Caki2 (cell line): ENCODE measurements at regions not wholly inside any gene's neighbourhood (a gene's known extent, or its start where the extent isn't known, plus 50 kb on each side); places are given as distances from the start of the nearest gene placed in this dataset.
A peak's percentile ranks its signal among the peaks of the same experiment; 100 is the strongest.
"Not testable (repeated sequence)": the region's sequence is repeated elsewhere in the genome, so short reads cannot be mapped to it uniquely, and the experiment has no call there.

Experiments used
- DNase-seq: peaks from one replicate; pipeline ENCODE4 v3.0.0-alpha.2; 2015; ENCODE audit warnings: low read depth
- in situ Hi-C: cut with HindIII; loops from 2 replicates; pipeline ENCODE4 v1.10.0; 2016; ENCODE audit warnings: low sequenced_read_pairs, low pct_unique_long_range_greater_than_20kb, mixed read lengths

DNA sequence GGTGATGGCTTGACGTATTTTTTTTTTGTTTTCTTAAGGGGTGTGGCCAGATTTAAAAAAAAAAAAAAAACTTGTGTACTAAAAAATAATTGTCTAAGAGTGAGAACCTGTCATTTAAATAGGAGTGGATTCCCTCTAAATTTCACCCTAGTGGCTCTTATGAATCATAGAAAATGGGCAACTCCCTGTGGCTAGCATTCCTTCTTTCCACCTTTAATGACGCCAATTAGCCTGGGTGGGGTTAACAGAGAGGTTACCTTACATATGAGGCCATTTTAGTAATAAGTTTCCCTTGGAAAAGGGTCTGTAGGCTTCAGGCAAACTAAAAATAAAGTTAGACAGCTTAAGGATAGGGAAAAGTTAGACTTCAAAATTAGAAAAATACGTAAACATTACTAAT, 223.5 kb upstream of the FAM241A start:
- in situ Hi-C loops, result no loop called here
- no peak for DNase-seq

DNA sequence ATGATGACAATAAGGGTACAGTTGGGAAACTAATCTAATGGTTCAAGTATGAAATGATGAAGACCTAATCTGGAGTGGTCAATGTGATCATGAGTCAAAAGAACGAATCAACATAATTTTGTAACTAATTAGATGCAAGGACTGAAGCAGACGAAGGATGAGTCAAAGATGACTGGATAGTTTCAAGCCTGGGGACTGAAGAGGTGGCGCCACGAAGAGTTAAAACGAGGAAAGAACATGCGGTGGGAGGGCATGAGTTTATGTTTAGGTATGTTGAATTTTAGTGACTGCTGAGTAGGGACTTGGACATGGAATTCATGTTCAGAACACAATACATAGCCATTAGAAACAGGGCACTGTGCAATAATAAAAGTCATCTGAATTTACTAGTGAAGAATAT, 221.5 kb upstream of the FAM241A start:
- in situ Hi-C loops, result no loop called here
- DNase-seq, result no peak

DNA sequence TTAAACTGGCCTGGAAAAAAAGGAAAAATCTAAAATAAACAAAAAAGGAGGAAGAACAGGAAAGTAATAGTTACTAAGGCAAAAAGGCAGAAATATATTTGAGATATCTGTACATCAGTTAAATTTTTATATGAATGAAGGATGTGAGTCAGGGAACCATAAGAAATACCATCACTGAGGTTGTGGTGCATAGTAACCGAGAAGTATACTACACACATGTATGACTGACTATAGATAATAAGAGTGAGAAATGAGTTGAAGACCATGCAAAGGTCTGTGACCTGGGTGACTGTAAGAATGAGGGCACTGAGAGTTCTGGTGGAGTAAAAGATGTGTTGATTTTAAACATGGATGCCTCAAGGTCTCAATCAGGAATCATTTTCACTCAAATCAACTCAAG, 220.6 kb upstream of the FAM241A start:
- DNase-seq, result no peak
- in situ Hi-C loops, result no loop called here

DNA sequence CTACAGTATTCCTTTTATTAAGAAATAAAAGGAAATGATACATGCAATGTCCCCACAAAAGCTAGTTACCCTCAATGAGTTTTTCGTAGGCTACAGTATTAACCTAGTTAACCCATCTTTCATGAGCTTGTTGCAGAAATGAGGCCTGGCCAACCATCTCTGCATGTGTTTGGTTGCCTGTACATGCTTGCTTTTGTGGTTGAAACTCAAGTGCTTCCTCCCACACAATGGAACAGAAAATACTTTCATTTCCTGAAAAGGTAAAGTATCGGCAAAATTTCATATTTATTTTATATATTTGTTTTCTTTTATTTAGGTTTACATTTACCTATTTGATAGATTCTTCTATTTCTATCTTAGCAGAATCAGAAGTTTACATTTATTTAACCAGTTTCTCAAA, 214.6 kb upstream of the FAM241A start:
- DNase-seq, result no peak
- in situ Hi-C loops, result no loop called here

DNA sequence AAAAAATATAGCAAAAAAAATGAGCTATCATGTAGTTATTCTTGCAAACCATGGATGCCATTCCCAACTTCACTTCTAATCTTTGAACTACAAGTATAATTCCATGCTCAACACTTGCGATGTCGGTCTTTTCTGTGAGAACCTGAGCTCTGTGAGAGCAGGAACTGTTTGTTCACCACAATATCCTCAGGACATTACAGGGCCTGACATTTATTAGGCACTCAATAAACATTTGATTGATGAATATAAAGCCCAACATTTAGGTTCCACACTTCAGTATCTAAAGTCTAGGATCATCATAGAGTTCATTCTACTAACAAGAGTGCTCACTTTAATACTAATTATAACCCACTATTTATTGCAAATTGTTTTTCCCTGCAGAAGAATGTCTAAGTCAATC, 211.6 kb upstream of the FAM241A start:
- DNase-seq, result no peak
- in situ Hi-C loops, result no loop called here

DNA sequence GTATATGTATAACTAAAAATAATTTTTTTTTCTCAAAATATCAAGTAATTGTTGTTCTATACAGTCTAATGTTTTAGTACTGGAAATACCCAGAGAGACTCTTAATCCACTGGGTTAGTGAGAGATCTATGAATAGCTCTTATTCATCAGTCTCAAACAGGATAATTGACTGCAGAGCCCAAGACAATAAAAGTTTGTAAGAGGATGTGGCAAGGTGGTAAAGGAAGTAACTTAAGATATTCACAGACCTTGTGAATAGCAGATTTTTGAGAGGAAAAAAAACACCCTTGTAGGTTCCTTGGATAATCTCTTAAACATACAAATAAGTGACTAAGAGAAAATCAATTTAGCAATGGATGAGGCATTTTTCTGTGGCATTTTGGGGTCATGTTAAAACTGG, 210.9 kb upstream of the FAM241A start:
- no peak for DNase-seq
- in situ Hi-C loops, result no loop called here

DNA sequence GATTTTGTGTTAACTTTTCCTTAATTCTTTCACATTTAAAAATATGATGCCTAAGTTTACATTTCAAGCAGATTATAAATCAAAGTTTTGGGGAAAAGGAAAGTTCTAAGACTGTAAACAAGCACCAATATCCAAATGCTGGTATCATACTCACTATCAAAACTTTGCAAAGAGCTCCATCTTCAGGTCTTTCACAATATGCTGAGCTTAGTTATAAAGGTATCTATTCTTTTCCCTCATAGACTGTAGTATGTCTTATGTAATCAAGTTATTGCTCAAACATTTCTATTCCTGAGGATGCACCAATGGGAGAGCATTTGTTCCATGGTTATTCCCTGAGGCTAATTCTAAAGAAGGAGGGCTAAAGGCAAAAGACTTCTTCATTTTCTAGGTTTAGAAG, 207.9 kb upstream of the FAM241A start:
- in situ Hi-C loops, result no loop called here
- DNase-seq, result peak; percentile 10

DNA sequence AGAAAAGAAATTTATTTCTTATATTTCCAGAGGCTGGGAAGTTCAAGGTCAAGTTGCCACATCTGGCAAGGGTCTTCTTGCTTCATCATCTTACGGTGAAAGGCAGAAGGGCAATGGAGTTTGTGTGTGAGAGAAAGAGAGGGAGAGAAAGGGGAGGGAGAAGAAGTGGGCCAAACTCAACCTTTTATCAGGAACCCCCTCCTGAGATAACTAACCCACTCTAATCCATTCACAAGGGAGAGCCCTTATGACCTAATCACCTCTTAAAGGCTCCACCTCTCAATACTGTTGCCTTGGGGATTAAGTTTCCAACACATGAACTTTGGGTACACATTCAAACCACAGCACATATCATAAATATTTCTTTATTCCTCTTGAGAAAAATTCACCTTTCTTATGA, 203.3 kb upstream of the FAM241A start:
- in situ Hi-C loops, result no loop called here
- DNase-seq, result no peak

DNA sequence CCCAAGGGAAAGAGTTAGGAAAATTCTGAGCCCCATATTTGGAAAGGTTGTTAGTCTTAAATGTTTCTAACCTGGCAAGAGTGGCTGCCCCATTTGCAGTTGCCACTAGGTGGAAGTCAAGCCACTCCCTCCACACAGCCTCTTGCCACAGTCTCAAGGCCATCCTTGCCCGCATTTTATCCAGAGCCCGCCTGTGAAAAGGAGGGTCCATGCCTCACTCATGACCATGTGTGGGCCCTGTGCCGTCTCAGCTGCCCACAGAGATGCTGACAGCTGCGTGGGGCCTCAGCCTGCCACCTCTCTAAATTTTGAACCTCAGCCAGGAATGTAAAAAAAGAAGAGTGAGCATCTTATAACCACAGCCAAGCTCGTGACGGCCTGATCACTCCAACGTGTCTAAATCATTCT, 201.5 kb upstream of the FAM241A start:
- DNase-seq, result peak; percentile 17
- in situ Hi-C loops, result no loop called here

DNA sequence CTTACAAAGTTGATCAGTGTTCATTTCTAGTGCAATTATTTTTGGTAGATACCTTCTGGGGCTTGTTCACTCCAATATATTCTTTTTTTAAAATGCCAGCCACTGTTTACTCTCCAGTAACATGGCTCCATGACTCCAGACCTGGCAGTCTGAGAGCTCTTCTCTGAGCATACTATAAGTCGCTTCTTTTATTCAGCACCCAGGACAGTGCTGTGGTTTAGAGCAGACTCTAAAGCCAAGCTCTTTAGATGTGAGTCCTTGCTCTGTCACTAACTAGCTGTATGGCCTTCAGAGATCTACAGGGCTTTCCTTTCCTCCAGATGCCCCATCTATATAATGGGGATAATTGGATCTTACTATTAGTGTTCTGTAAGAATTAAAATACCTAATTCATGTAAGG, 200.2 kb upstream of the FAM241A start:
- no peak for DNase-seq
- in situ Hi-C loops, result no loop called here

DNA sequence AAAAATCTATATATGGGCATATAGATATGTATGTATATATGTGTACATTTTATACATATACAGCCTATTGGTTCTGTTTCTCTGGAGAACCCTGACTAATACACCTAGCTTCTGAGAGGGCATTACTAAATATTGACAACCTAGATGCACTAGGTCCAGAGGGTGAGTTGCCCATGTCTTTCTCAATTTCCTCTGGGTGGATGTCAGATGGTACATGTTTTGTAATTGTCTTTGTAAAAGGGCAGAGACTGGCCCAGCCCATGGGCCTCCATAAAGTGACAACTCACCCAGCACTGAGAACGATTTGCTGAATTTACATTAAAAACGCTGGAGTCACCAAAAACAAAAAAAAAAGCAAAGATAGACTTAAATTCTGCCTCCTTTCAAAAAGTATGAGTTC, 198.5 kb upstream of the FAM241A start:
- no peak for DNase-seq
- in situ Hi-C loops, result no loop called here

DNA sequence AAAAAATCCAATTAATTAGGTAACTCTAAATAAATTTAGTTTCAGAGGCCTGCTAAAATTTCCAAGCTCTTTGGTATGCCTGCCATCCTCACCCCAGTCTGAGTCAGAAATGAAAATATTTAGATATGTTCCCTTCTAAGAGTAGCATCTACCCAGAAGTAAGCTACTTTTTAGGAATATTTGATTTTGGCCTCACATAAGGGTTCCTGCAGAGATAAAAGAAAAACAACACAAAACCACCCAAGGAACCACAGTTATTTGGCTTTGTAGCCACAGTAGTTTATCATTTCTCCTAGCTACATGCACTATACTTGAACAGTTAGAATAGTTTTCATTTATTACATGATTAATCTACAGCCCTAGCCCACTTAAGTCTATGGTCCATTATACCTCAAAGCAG, 192.6 kb upstream of the FAM241A start:
- in situ Hi-C loops, result no loop called here
- no peak for DNase-seq

DNA sequence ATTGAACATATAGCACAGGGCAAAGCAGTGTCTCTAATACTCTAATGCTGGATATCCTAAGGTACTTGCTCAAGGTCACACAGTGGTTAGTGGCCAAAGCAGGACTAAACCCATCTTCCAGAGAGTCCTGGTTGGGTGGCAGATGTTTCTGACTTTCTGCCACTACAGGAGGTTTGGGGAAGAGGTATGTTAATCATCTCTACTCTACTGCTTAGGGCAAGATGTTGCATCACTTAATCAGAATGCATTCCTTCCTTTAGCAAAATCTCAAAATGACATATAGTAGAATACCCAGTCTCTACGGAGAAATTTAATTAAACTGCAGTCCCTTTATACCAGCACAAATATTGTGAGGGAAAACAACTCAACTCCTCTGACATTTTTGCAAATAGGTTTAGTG, 190.7 kb upstream of the FAM241A start:
- DNase-seq, result no peak
- in situ Hi-C loops, result no loop called here

DNA sequence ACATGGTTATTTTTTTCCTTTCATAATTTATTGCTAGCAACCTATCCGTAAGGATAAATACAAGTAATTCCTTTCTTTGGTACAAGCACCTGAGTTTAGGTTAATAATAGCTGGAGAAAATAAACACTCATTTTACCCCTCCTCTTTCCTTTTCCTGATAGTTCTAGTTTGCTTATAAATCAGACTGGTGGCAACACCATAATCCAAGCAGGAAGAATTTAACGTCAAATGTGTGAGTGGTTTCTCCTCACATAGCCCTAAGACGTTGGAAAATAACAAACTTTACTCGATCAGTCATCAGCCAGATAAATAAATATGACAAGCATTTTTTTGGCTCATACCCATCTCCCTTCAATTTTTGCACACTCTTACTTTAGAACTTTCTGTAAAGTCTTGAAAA, 190.3 kb upstream of the FAM241A start:
- no peak for DNase-seq
- in situ Hi-C loops, result no loop called here

DNA sequence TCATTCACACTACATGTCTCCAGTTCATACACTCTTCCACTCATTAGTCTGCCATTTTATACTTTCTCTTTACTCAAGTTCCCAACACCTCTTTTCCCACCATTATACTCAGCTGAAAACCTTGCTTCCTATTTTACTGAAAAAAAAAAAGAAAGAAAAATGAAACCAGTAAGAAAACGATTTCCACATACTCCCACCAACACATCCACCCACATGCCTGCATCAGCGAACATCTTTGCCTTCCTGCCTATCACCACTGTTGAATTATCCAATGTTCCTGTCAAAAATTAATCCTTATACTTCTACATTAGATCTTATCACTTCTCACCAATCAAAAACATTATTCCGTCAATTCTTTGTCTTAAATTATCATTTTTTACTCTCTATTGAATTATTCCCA, 188.1 kb upstream of the FAM241A start:
- no peak for DNase-seq
- in situ Hi-C loops, result no loop called here

DNA sequence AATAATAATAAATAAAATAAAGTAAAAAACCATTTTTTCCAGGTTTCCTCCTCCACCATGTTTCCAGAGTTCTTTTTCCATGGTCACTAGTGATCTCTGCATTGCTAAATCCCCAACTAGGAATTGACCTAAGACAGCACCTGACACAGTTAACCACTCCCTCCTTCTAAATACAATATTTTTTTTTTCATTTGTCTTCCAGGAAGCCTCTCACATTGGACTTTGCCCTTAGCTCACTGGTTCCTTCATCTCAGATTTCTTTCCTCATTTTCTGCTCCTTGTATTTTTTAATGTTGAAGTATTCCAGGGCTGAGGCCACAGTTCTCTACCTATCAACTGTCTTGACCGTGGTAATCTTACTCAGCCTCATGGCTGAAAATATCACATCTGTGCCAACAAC, 187.3 kb upstream of the FAM241A start:
- peak; percentile 9 for DNase-seq
- in situ Hi-C loops, result no loop called here

DNA sequence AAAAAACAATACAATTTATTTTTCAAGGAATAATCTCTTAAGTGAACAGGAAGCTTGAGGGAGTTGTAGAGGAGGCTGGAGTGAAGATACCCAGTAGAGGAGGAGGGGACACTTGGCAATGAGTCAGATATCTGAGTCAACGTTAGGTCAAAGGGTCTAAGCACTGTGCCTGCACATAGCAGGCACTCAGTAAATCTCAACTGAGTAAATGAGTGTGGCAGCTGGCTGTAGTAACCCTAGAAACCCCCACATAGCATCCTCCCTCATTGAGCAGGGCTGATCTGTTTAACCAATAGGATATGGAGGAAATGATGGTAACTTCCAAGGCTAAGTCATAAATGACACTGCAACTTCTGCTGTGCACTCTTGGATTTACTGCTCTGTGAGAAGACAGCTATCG, 186.0 kb upstream of the FAM241A start:
- peak; percentile 76 for DNase-seq
- in situ Hi-C loops, result no loop called here

DNA sequence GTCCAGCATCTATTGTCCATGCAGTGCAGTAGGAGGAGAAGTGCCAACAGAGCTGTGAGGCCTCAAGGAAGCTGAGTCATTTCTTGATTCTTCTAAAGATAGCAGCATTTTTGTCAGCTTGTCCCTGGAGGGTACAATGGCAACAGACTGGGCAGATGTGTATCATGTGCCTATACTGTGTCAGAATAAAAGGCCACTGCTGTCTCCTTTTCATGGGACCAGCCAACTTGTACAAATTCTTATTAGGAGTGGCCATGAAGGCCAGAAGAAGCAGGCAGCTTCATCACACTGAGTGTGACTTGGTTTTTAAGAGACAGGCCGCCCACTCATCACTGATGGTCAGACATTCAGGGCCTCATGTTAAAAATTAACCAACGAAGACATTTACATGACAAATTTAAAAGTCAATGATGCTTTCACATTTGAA, 185.0 kb upstream of the FAM241A start:
- in situ Hi-C loops, result no loop called here
- peak; percentile 32 for DNase-seq

DNA sequence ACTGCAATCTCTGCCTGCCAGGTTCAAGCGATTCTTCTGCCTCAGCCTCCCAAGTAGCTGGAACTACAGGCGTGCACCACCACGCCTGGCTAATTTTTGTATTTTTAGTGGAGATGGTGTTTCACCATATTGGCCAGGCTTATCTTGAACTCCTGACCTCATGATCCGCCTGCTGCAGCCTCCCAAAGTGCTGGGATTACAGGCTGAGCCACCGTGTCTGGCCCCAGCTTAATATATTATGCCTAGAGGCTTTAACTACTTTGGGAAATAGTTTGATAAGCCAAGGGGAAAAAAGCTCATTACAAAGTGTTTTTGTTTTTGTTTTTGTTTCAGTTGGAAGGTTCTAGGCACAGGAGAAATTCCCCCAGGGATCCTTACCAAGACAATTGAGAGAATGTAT, 184.2 kb upstream of the FAM241A start:
- in situ Hi-C loops, DNase-seq: not testable (repeated sequence)

DNA sequence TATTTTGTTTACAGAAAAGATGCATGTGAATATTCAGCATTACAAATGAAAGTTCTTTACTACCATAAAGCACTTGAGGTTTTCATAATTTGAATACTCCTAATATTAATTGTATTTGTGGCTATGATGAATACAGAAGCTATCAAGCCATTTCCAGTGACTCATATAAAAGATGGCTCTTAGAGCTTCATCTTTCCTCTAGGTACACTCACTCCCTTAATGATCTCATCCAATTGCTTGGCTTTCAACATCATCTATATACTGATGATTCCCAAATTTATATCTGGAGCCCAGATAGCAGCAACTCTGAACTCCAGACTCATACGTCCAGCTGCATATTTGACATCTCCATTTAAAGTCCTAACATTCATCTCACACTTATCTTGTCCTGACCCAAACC, 183.4 kb upstream of the FAM241A start:
- in situ Hi-C loops, result no loop called here

DNA sequence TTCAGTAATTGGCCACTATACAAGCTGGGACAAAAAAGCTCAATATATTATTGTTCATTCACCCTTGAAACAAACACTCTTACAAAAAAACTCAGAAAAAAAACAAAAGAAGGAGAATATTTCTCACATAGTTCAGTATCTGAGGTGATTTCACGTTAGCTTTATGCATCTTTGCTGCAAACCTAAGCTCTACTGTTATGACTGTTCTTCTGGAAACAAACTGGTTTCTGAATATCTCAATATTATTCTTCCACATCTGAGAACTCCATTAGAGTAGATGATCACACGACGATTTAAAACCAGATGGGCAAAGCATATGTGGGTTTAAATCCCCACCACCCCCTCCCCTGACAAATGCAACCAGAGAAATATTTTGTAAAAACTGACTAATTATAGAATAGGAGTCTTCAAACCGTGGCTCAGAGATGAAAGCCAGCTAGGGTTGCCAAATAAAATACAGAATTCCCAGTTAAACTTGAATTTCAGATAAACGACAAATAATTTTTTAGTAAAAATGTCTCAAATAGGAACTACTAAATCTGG, 182.0 kb upstream of the FAM241A start:
- DNase-seq, result no peak
- in situ Hi-C loops, result no loop called here

More for the DNA sequence above, 183.4 kb upstream of the FAM241A start:
- DNase-seq, result no peak
